C4-2B (cell line): ENCODE measurements at regions not wholly inside any gene's neighbourhood (a gene's known extent, or its start where the extent isn't known, plus 50 kb on each side); places are given as distances from the start of the nearest gene placed in this dataset.

Experiments
- H3K27ac ChIP-seq: fragments of 450-650 bp; 2 replicates; pipeline ENCODE4 v1.5.1; 2017
- ZFX ChIP-seq: fragments of 450-650 bp; IDR thresholded peaks from 2 replicates; pipeline ENCODE4 v1.6.1; 2017
- TF ChIP-seq, protein P1 (sequence below): fragments of 450-650 bp; conservative IDR thresholded peaks from 2 replicates; pipeline ENCODE4 v1.5.1; 2017; ENCODE audit warnings: mild to moderate bottlenecking

DNA sequence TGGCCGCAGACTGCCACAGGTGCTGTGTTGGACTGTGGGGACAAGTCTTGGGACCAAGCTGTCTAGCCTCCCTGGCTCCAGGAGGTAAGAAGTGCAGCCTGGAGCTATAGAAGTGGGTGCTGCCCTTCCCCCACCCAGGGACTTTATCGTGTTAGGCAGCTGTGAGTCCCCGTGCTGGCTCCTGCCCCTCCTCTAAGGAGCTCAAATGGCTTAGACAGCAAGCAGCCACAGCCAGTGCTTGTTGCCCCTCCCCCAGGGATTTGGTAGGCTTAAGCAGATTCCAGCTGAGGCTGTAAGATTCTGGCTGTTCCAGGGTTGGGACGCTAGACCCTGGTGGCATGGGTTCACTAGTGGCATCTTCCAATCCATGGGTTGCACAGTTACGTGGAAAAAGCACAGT is 979.4 kb upstream of the PCDH10 start:
- no peak overlapping the region for H3K27ac ChIP-seq
- TF ChIP-seq, protein P1, sequence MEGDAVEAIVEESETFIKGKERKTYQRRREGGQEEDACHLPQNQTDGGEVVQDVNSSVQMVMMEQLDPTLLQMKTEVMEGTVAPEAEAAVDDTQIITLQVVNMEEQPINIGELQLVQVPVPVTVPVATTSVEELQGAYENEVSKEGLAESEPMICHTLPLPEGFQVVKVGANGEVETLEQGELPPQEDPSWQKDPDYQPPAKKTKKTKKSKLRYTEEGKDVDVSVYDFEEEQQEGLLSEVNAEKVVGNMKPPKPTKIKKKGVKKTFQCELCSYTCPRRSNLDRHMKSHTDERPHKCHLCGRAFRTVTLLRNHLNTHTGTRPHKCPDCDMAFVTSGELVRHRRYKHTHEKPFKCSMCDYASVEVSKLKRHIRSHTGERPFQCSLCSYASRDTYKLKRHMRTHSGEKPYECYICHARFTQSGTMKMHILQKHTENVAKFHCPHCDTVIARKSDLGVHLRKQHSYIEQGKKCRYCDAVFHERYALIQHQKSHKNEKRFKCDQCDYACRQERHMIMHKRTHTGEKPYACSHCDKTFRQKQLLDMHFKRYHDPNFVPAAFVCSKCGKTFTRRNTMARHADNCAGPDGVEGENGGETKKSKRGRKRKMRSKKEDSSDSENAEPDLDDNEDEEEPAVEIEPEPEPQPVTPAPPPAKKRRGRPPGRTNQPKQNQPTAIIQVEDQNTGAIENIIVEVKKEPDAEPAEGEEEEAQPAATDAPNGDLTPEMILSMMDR, result no peak
- TF ChIP-seq ZFX, result no peak

DNA sequence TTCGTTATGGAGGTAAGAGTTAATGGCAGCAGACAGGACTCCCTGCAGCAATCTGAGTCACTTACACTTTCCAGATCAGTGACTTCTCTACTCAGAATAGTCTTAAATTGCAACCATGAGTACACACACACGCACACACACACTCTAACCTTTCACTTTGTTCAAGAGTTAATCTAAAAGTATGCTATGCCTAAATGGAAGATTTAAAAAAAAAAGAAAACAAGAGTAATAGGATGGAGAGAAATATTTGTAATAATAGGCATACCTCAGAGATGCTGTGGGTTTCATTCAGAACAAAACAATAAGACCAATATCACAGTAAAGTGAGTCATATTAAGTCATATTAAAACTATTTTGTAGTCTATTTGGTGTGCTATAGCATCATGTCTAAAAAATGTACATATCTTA is 969.1 kb upstream of the PCDH10 start:
- H3K27ac ChIP-seq, result no peak overlapping the region

DNA sequence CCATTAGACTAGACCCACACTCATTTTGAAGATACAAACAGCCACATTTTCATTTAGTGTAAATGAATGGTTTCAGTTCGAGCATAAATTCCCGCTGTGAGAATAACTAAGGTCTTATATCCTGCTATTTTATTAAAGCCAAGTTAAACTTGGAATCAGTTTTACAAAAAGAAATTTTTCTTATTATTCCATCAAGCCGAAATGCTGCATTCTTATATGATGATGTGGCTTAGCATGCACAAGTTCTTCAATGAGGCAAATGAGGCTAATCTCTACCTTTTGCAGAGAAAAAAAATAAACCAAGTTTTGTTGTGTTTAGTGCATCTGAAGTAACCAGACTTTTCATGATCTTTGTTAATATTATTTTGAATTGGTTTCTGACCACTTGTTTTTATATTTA is 953.9 kb upstream of the PCDH10 start:
- TF ChIP-seq, protein P1, result no peak
- TF ChIP-seq ZFX, result no peak

More for the DNA sequence above, 969.1 kb upstream of the PCDH10 start:
- TF ChIP-seq, protein P1, result no peak
- no peak for TF ChIP-seq ZFX

DNA sequence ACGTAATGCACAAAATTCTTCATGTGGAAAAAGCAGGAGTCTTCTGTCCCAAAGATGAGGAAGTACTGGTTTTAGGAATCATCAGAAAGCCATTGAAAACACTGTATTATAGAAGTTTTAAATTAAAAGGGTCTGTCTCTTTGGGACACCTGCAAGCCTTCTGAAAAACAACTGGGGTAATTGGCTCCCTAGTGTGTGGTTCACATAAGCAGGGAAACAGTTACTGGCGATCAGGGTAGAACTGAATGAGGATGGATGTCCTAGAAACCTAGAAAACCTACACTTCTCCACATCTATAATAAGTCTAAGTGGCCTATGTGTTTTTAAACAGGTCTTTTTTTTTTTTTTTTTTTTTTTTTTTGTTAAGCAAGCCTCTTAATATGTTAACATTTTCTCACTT is 945.5 kb upstream of the PCDH10 start:
- H3K27ac ChIP-seq, result no peak overlapping the region
- TF ChIP-seq, protein P1, result no peak
- no peak for TF ChIP-seq ZFX

More for the DNA sequence above, 953.9 kb upstream of the PCDH10 start:
- no peak overlapping the region for H3K27ac ChIP-seq

DNA sequence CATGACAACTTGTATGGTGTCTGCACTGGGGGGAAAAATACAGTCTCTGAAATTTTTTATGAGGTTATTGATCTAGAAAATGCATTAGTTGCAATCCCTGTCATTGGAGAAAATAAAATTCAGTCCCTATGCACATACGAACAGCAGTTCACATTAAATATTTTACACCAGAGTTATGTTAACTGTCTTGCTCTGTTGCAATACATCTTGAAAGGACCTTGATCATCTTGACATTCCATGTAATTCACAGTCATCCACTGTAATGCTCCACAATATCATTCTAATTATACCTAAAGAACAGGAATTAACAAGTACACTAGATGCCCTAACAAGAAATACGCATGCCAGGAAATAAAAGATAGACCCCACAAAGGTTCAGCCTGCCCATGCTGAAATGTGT is 934.6 kb upstream of the PCDH10 start:
- TF ChIP-seq, protein P1, result no peak
- TF ChIP-seq ZFX, result no peak
- no peak overlapping the region for H3K27ac ChIP-seq

DNA sequence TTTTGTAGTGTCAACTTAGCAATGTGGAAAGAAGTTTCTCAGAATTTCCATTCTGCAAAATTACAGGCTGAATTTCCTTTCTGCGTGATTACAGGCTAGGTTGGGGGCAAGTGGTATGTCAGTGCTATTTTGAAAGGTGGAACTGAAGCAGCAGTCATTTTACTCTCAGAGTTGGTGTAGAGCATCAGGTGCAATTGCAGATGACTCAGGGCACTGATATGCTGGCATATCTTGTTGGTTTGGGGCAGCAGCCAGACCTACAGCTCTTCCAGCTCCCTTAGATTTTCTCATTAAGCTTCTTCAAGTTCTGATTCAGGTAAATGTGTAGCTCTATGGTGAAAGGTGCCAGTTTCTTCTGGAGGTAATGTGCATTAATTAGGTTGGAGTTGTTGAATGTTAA is 930.7 kb upstream of the PCDH10 start:
- H3K27ac ChIP-seq, result no peak overlapping the region
- TF ChIP-seq, protein P1, result no peak
- TF ChIP-seq ZFX, result no peak

DNA sequence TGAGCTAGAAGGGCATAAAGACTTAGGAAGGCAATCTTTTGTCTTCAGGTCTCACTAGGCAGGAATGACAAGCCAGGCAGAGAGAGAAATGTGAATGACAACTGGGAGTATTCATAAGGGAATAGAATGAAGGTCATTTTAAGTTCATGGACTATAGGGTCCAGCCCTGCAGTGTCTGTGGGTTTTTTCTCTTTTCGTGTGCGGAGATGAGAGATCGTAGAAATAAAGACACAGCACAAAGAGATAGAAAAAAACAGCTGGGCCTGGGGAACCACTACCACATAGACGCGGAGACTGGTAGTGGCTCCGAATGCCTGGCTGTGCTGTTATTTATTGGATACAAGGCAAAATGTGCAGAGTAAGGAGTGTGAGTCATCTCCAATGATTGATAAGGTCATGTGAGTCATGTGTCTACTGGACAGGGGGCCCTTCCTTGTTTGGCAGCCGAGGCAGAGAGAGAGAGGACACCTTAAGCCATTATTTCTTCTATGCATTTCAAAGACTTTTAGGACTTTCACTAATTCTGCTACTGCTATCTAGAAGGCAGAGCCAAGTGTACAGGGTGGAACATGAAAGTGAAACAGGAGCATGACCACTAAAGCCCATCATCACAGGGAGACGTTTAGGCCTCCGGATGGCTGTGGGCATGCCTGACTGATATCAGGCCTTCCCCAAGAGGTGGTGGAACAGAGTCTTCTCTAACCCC is 921.8 kb upstream of the PCDH10 start:
- no peak overlapping the region for H3K27ac ChIP-seq
- TF ChIP-seq, protein P1, result no peak
- TF ChIP-seq ZFX, result no peak
